Gastrocnemius medialis (tissue), 4 donors: ENCODE measurements at regions not wholly inside any gene's neighbourhood (a gene's known extent, or its start where the extent isn't known, plus 50 kb on each side); places are given as distances from the start of the nearest gene placed in this dataset.

Experiments used
- ATAC-seq, 2 donors: fragments of 150-250 bp; one replicate each; pipeline ENCODE4 v1.9.1; 2016
- DNase-seq, 2 donors: peaks; one replicate each; pipeline ENCODE4 v3.0.0-alpha.2; 2019
- H3K27ac ChIP-seq, 4 donors: fragments of 200-600 bp; sonication (generic); 1 replicate in 1 of 4; 2 replicates in 3 of 4; pipeline ENCODE4 v1.5.1; 2016 to 2018; ENCODE audit warnings: mild to moderate bottlenecking in 2 of 4, moderate library complexity in 1 of 4
- H3K27me3 ChIP-seq, 3 donors: fragments of 200-600 bp; sonication (generic) in 2 of 3; 1 replicate in 1 of 3; 2 replicates in 2 of 3; pipeline versions ENCODE4 v1.5.1 to v1.6.0; 2016 to 2019; ENCODE audit warnings: mild to moderate bottlenecking in 1 of 3, moderate library complexity in 1 of 3
- H3K36me3 ChIP-seq, 2 donors: fragments of 200-600 bp; sonication (generic) in 1 of 2; one replicate each; pipeline ENCODE4 v1.5.1; 2017 to 2018
- H3K4me1 ChIP-seq, 2 donors: fragments of 200-600 bp; sonication (generic) in 1 of 2; one replicate each; pipeline ENCODE4 v1.5.1; 2016 to 2017; ENCODE audit warnings: mild to moderate bottlenecking in 2 of 2
- H3K4me3 ChIP-seq, 4 donors: fragments of 200-600 bp; sonication (generic) in 3 of 4; 1 replicate in 1 of 4; 2 replicates in 3 of 4; pipeline ENCODE4 v1.5.1; 2016 to 2019; ENCODE audit warnings: mild to moderate bottlenecking in 2 of 4
- H3K9me3 ChIP-seq, 3 donors: fragments of 200-600 bp; sonication (generic) in 2 of 3; 1 replicate in 1 of 3; 2 replicates in 2 of 3; pipeline ENCODE4 v1.5.1; 2016 to 2019
- POLR2A ChIP-seq, 2 donors: fragments of 450-650 bp; IDR thresholded peaks; one replicate each; pipeline ENCODE4 v1.6.1; 2017; ENCODE audit warnings: antibody characterized with exemption in 2 of 2, mild to moderate bottlenecking in 2 of 2, moderate library complexity in 2 of 2
- in situ Hi-C, 4 donors: fragments of 200-750 bp; cut with MboI; loops; one replicate each; pipeline versions ENCODE4 v1.15.0 to v1.8.0; 2017; ENCODE audit warnings: low sequenced_read_pairs in 4 of 4
- intact Hi-C: fragments of 100-400 bp; cut with DNase I; formaldehyde crosslinking; loops from one replicate; pipeline ENCODE4 v1.15.1; 2023; ENCODE audit warnings: low total_unique reads
- TF ChIP-seq, protein P1 (sequence below), 5 experiments: fragments of 450-650 bp in 3 of 5; fragments of 200-600 bp in 2 of 5; sonication (generic) in 2 of 5; IDR thresholded peaks in 4 of 5; conservative IDR thresholded peaks in 1 of 5; 1 replicate in 4 of 5; 2 replicates in 1 of 5; pipeline ENCODE4 v1.5.1; 2016 to 2019; ENCODE audit warnings: antibody characterized with exemption in 5 of 5, mild to moderate bottlenecking in 3 of 5, moderate library complexity in 3 of 5

GRCh38 chr11:38448284-38448683 is 1850.2 kb upstream of the RAG2 start:
- no peak for ATAC-seq

DNA sequence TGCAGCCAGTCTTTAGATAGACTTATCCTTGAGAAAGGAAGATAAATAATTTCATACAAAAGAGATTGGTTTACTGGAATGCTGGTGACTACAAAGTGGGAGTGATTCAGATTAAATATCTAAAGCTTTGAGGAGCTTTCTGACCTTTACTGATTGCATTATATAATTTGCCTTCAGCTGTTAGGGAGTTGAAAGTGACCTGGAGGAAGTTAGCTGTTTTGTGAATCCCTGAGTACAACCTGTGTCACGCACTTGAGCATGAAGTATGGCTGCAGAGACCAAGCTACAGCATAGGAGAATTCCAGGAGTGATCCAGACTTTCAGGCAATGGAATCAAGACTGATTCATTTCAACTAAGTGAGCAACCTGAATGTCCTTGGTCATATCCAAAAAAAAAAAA is 1848.3 kb upstream of the RAG2 start:
- no peaks in the 10 kb centered on the region for H3K36me3 ChIP-seq
- H3K4me1 ChIP-seq = no peaks in the 10 kb centered on the region
- H3K9me3 ChIP-seq = no peaks in the 10 kb centered on the region
- in situ Hi-C loops (no loop called here), intact Hi-C loops (no loop called here)
- H3K27me3 ChIP-seq = no peaks in the 10 kb centered on the region
- H3K4me3 ChIP-seq = no peak overlapping the region
- no peak for ATAC-seq
- no peak for DNase-seq
- no peak for TF ChIP-seq POLR2A (IDR thresholded peaks at IDR 0.05)
- TF ChIP-seq, protein P1, sequence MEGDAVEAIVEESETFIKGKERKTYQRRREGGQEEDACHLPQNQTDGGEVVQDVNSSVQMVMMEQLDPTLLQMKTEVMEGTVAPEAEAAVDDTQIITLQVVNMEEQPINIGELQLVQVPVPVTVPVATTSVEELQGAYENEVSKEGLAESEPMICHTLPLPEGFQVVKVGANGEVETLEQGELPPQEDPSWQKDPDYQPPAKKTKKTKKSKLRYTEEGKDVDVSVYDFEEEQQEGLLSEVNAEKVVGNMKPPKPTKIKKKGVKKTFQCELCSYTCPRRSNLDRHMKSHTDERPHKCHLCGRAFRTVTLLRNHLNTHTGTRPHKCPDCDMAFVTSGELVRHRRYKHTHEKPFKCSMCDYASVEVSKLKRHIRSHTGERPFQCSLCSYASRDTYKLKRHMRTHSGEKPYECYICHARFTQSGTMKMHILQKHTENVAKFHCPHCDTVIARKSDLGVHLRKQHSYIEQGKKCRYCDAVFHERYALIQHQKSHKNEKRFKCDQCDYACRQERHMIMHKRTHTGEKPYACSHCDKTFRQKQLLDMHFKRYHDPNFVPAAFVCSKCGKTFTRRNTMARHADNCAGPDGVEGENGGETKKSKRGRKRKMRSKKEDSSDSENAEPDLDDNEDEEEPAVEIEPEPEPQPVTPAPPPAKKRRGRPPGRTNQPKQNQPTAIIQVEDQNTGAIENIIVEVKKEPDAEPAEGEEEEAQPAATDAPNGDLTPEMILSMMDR (IDR thresholded peaks at IDR 0.05 in 4 of 5, conservative IDR thresholded peaks at IDR 0.05 in 1 of 5) = no peak
- H3K27ac ChIP-seq = no peak overlapping the region

More at GRCh38 chr11:38448284-38448683, 1850.2 kb upstream of the RAG2 start:
- no peaks in the 10 kb centered on the region for H3K9me3 ChIP-seq
- intact Hi-C loops (no loop called here), in situ Hi-C loops (no loop called here)
- no peaks in the 10 kb centered on the region for H3K36me3 ChIP-seq
- H3K4me3 ChIP-seq = no peak overlapping the region
- DNase-seq = no peak
- H3K27me3 ChIP-seq = no peaks in the 10 kb centered on the region
- H3K4me1 ChIP-seq = no peaks in the 10 kb centered on the region
- TF ChIP-seq, protein P1 (IDR thresholded peaks at IDR 0.05 in 4 of 5, conservative IDR thresholded peaks at IDR 0.05 in 1 of 5) = no peak
- no peak for TF ChIP-seq POLR2A (IDR thresholded peaks at IDR 0.05)
- H3K27ac ChIP-seq = no peak overlapping the region

GRCh38 chr11:38438091-38438490 is 1840.1 kb upstream of the RAG2 start:
- in situ Hi-C loops = no loop called here
- Histone ChIP-seq H3K9me3 (no peaks in the 10 kb centered on the region), H3K4me1 (no peaks in the 10 kb centered on the region), H3K36me3 (no peaks in the 10 kb centered on the region), H3K27ac (no peak overlapping the region), H3K4me3 (no peak overlapping the region), H3K27me3 (no peaks in the 10 kb centered on the region)
- DNase-seq (no peak), ATAC-seq (no peak)
- TF ChIP-seq, protein P1 (IDR thresholded peaks at IDR 0.05 in 4 of 5, conservative IDR thresholded peaks at IDR 0.05 in 1 of 5) = no peak
- no peak for TF ChIP-seq POLR2A (IDR thresholded peaks at IDR 0.05)
- intact Hi-C loops = no loop called here

DNA sequence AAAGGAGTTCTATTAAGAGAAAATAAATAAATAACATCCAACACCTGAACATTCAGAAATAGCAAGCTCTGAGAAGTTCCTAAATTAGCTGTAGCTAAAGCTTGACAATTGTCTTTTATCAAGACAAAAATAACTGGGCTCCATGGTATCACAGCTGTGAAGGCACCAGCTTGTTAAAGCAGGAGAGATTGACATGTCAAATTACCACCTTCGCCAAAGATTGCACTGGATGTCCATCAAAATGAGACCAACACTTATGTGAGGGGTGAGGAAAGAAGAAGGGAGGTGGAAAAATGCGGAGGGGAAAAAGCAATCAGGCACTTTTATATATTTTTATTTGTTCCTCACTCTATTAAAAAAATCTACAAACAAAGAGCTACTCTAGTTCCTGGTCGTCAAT is 1827.5 kb upstream of the RAG2 start:
- Histone ChIP-seq H3K27ac (no peak overlapping the region), H3K4me1 (no peaks in the 10 kb centered on the region), H3K9me3 (no peaks in the 10 kb centered on the region), H3K27me3 (no peaks in the 10 kb centered on the region), H3K4me3 (no peak overlapping the region), H3K36me3 (no peaks in the 10 kb centered on the region)
- in situ Hi-C loops (no loop called here), intact Hi-C loops (no loop called here)
- DNase-seq (no peak), ATAC-seq (no peak)
- no peak for TF ChIP-seq POLR2A (IDR thresholded peaks at IDR 0.05)
- TF ChIP-seq, protein P1 (IDR thresholded peaks at IDR 0.05 in 4 of 5, conservative IDR thresholded peaks at IDR 0.05 in 1 of 5) = no peak

GRCh38 chr11:38423042-38423441 is 1825.0 kb upstream of the RAG2 start:
- TF ChIP-seq, protein P1 (IDR thresholded peaks at IDR 0.05 in 4 of 5, conservative IDR thresholded peaks at IDR 0.05 in 1 of 5) = no peak
- no peak for TF ChIP-seq POLR2A (IDR thresholded peaks at IDR 0.05)
- Histone ChIP-seq H3K4me3 (no peak overlapping the region), H3K4me1 (no peaks in the 10 kb centered on the region), H3K27me3 (no peaks in the 10 kb centered on the region), H3K27ac (no peak overlapping the region), H3K9me3 (no peaks in the 10 kb centered on the region), H3K36me3 (no peaks in the 10 kb centered on the region)
- in situ Hi-C loops (no loop called here), intact Hi-C loops (no loop called here)
- no peak for DNase-seq
- no peak for ATAC-seq
